GM21723 (cell line): ENCODE measurements at regions not wholly inside any gene's neighbourhood (a gene's known extent, or its start where the extent isn't known, plus 50 kb on each side); places are given as distances from the start of the nearest gene placed in this dataset.
"Not testable (repeated sequence)": the region's sequence is repeated elsewhere in the genome, so short reads cannot be mapped to it uniquely, and the experiment has no call there.

Experiments used
- ATAC-seq: cut with Tn5 transposase; IDR thresholded peaks from one replicate; pipeline ENCODE4 v1.9.1; 2021; ENCODE audit warnings: mild to moderate bottlenecking, moderate library complexity; ENCODE audit not compliant: unreplicated experiment

GRCh38 chr5:112570708-112571444 lies 151.8 kb upstream of the EPB41L4A start:
- ATAC-seq: no peak

GRCh38 chr5:112573441-112573840 lies 154.4 kb upstream of the EPB41L4A start:
- ATAC-seq: no peak

GRCh38 chr5:112574536-112574935 lies 155.5 kb upstream of the EPB41L4A start:
- ATAC-seq: no peak

DNA sequence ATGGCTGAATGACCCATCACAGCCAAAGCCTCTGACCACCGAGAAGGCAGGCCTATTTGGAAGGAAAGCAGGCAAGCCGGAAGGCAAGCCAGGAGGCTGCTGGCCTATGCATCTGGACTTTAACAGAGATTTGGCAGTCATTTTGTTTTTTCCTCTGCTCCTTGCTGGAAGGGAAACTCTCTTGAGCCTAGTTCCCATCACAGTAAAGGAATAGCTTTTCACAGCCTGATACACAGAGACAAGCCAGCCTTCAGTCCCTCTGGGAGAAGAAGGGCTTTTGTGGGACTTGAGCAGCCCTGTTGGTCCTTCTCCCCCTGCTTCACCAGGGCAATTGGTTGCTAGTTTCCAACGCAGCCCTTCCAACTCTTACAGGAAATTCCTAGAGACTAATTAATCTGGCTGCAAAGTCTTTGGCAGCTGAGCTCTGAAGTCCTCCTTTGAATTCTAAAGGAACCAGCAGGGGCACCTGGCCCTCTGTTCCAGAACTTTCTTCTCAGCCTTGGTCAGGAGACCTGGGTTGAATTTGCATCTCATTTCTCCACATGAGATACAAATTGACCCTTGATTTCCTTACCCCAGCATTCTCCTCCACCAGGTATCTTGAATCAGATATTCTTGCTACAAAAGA lies 157.3 kb upstream of the EPB41L4A start:
- ATAC-seq: no peak

DNA sequence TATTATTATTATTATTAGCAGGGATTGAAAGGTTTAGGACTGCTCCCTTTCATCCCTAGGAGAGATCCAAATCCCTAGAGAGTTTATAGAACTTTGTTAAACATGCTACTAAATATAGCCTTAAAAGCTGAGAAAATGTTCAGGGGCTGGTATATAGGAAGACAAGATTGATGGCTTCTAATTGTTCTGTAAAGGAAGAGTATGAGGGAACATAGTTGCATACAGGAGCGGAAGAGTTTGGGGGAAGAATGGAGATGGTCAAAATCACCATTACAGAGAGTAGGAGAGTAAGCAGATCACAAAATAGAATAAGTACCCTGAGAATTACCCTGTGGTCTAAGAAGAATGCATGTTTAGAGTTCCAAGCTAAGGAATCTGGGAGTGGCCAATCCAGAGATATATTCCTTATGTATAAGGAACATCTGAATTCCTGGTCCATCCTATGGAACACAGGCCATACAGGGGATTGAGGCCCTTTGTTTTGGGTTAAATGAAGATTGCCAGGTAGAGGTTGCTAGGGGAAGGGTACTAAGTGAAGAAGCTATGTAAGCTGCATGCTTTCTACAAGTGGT lies 158.0 kb upstream of the APC start:
- ATAC-seq: no peak

GRCh38 chr5:112581811-112582320 lies 155.8 kb upstream of the APC start:
- no peak for ATAC-seq

DNA sequence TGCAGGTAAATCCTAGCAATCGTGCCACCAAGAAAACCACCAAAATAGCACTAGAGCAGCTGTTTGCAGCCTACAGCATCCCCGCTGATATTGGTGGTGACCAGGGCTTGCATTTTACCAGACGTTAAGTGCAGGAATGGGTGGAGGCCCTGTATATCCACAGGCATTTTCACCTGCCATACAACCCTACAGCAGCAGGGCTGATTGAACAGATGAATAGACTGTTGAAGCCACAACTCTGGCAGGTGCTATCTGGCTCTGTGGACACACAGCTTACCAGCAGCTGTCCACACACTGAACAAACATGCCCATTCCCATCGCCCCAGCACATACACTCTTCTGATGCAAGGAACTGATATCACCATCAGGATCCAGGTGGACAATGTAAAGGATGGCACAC lies 154.5 kb upstream of the APC start:
- no peak for ATAC-seq

GRCh38 chr5:112584781-112585180 lies 152.9 kb upstream of the APC start:
- no peak for ATAC-seq

DNA sequence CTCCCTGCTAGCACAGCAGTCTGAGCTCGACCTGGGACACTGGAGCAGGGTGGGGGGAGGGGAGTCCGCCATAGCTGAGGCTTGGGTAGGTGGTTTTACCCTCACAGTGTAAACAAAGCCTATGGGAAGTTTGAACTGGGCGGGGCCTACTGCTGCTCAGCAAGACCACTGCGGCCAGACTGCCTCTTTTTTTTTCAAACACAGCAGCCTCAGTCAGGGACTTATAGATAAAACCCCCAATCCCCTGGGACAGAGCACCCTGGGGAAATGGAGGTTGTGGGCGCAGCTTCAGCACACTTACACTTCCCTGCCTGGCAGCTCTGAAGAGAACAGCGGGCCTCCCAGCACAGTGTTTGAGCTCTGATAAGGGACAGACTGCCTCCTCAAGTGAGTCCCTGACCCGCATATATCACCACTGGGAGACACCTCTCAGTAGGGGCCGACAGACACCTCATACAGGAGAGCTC lies 151.1 kb upstream of the APC start:
- ATAC-seq: no peak

DNA sequence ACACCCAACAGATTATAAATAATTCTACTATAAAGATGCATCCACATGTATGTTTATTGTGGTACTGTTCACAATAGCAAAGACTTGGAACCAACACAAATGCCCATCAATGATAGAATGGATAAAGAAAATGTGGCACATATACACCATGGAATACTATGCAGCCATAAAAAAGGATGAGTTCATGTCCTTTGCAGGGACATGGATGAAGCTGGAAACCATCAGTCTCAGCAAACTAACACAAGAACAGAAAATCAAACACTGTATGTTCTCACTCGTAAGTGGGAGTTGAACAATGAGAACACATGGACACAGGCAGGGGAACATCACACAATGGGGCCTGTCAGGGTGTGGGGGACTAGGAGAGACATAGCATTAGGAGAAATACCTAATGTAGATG lies 146.8 kb upstream of the APC start:
- ATAC-seq: not testable (repeated sequence)

DNA sequence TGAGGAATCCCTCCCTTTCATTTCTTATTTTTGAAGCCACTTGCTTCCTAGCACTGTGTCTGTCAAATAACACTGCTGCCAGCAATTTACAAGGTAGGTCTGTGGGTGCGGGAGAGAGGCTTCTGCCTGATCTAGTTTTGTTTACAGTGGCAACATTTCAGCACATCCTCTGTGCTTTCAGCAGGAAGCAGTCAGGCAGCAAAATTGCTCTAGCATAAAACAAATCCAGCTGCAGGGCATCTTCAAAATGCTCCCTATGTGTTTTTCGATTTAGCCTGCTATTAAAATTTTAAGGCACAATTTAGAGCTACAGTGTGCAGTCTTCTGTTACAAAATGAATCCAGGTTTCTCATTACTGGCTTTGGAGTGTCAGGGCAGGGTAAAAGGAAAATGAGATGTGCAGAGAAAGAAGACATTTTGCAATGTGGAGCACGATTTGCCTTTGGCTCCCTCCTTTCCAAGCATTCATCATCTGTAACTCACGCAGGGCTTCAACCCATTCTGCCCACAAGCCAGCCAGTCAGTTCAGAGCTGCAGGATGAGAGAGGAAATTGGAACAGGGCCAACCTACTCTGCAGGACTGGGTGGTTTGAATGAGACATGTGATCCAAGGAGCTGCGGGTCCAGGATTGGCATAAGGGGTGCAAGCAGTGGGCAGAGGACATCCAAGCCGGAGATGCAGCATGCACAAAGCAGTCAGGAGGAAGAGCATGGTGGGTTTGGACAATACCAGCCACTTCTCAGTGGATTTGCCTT lies 143.4 kb upstream of the APC start:
- ATAC-seq: no peak

- ATAC-seq: no peak
Observed at GRCh38 chr5:112594941-112595340, 142.7 kb upstream of the APC start.

GRCh38 chr5:112597831-112598230 lies 139.9 kb upstream of the APC start:
- ATAC-seq: no peak

DNA sequence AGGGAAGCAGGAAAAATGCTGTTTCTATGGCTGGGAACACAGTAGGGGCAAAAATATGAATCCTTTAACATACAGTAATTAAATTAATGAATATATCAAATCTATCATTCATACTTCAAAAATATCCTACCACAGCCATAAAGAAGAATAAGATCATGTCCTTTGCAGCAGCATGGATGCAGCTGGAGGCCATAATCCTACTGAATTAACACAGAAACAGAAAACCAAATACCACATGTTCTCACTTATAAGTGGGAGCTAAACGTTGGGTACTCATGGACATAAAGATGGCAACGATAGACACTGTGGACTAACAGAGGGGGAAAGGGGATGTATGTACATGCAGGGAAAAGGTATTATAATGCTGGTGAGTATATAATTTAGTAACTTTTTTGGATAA lies 137.2 kb upstream of the APC start:
- not testable (repeated sequence) for ATAC-seq

DNA sequence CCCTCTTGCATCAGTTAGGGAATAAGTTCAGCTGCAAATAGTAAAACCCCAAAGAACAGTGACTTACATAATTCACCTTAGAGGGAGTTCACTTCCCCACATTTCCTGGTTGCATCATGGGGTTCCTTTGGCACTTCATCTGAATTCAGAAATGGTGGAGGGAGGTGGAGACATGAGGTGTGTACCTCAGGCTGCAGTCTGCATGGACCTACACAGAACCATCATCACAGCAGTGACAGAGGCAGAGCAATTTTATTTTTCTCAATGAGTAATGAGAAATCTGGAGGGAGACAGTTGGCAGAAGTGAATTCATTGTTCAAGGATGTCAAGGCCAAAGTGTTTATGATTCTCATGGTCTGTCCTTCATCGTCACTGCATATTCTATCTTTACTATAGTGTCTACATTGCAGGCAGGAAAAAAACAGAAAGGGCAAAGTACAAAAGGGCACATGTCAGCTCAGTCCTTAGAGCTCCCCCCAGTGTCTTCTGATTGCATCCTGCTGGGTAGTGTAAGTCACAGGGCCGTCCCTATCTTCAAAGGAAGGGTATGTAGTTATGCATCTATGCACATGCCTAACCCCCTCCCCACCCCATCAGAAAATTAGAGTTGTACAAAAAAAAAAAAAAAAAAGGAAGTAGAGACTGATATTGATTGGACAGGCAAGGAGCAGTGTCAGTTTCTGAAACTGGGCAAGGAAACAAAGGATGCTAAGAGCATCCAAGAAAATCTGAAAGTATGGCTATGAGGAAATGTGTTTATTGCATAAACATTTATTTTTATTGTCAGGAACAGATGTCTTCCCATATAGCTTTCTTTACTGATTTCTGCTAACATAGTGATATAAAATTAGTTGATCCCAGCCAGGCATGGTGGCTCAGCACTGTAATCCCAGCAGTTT lies 132.7 kb upstream of the APC start:
- ATAC-seq: no peak

GRCh38 chr5:112608975-112609374 lies 128.7 kb upstream of the APC start:
- ATAC-seq: no peak

- no peak for ATAC-seq
Observed at GRCh38 chr5:112612663-112613062, 125.0 kb upstream of the APC start.

DNA sequence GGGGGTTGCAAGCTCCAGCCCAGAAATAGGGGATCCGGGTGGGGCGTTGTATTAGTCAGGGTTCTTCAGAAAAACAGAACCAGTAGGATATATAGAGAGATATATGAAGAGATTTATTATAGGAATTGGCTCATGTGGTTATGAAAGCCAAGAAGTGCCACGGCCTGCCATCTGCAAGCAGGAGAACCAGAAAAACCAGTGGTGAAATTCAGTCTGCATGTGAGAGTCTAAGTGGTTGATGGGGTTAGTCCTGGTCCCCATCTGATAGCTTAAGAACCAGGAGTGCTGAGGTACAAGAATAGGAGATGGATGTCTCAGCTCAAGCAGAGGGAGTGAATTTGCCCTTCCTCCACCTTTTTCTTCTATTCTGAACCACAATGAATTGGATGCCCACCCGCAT lies 123.4 kb upstream of the APC start:
- no peak for ATAC-seq

DNA sequence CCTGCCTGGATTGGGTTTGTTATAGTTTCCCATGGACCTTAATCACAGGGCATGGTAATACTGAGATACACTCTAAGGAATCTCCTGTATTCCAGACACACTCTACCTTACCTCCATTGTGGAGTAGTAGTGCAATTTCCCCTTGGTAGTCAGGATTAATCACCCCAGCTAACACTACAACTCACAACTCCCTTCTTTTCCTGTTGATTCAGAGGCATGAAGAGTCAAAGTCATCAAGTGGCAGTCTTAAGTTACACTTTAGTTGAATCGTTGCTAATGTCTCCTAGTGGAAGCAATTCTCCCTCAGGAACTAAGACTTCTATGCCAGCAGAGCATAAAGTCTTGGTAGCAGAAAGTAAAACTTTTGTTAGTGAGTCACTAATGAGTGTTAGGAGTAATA lies 122.7 kb upstream of the APC start:
- no peak for ATAC-seq

- ATAC-seq: no peak
Observed at GRCh38 chr5:112616812-112617547, 120.7 kb upstream of the APC start.
